Thyroid gland (tissue), 4 donors: ENCODE measurements at regions not wholly inside any gene's neighbourhood (a gene's known extent, or its start where the extent isn't known, plus 50 kb on each side); places are given as distances from the start of the nearest gene placed in this dataset.

Experiments used
- DNase-seq, 2 donors: peaks; one replicate each; pipeline ENCODE4 v3.0.0-alpha.2; 2019
- H3K27ac ChIP-seq, 3 donors: fragments of 200-600 bp; sonication (generic); 1 replicate in 2 of 3; 2 replicates in 1 of 3; pipeline ENCODE4 v1.5.1; 2016 to 2019; ENCODE audit warnings: mild to moderate bottlenecking in 1 of 3, moderate library complexity in 1 of 3
- H3K27me3 ChIP-seq: fragments of 200-600 bp; sonication (generic); one replicate; pipeline ENCODE4 v1.5.1; 2019
- H3K36me3 ChIP-seq, 2 donors: fragments of 200-600 bp; sonication (generic); one replicate each; pipeline ENCODE4 v1.5.1; 2016 to 2019
- H3K4me1 ChIP-seq, 2 donors: fragments of 200-600 bp; sonication (generic); one replicate each; pipeline ENCODE4 v1.5.1; 2017 to 2019
- H3K4me3 ChIP-seq, 3 donors: fragments of 200-600 bp; sonication (generic); replicated peaks in 1 of 3; 1 replicate in 2 of 3; 2 replicates in 1 of 3; pipeline ENCODE4 v1.5.1; 2016; ENCODE audit warnings: mild to moderate bottlenecking in 1 of 3
- H3K9me3 ChIP-seq: fragments of 200-600 bp; sonication (generic); one replicate; pipeline ENCODE4 v1.5.1; 2017
- CTCF ChIP-seq, 6 experiments: fragments of 200-600 bp in 3 of 6; fragments of 450-650 bp in 3 of 6; sonication (generic) in 3 of 6; IDR thresholded peaks; one replicate each; pipeline ENCODE4 v1.5.1; 2016 to 2019; ENCODE audit warnings: antibody characterized with exemption in 6 of 6, mild to moderate bottlenecking in 2 of 6, inconsistent platforms in 1 of 6, moderate library complexity in 1 of 6
- POLR2A ChIP-seq, 2 donors: fragments of 450-650 bp; IDR thresholded peaks; one replicate each; pipeline ENCODE4 v1.6.1; 2017; ENCODE audit warnings: antibody characterized with exemption in 2 of 2, mild to moderate bottlenecking in 2 of 2, moderate library complexity in 1 of 2
- WGBS, 2 donors: methylation state at CpG; one replicate each; pipeline ENCODE4 v1.1.5; 2017; 5-methylcytosine and 5-hydroxymethylcytosine counted together
- intact Hi-C: fragments of 100-400 bp; cut with DNase I; formaldehyde crosslinking; loops from one replicate; pipeline ENCODE4 v1.15.1; 2023

DNA sequence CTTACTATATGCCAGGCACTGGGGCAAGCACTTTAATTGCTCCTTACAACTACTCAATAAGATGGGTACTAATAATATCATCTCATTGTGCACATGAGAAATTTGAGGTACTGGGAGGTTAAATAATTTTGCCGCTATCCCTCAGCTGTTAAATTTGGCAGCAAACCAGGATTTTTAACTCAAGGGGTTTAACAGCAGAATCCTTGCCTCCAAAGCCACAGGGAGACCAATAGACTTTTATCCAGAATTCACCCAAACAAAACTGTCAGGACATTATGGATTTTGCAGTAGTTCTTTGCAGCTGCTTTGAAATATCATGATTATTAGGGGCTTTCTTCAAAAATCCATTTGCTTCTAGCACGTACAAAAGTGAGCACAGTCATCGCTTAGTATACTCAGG is 136.2 kb downstream of the RPS12 start:
- H3K27ac ChIP-seq: no peak overlapping the region
- H3K4me1 ChIP-seq: no peaks in the 10 kb centered on the region
- TF ChIP-seq POLR2A (IDR thresholded peaks at IDR 0.05) (no peak), CTCF (IDR thresholded peaks at IDR 0.05) (no peak)
- DNase-seq: no peak
- H3K27me3 ChIP-seq: no peaks in the 10 kb centered on the region
- intact Hi-C loops: loop anchor here (10.0 kb wide), 1 partner anchor 126 kb away; no protein-coding TSS in a partner anchor
- H3K4me3 ChIP-seq: no peak overlapping the region
- no peaks in the 10 kb centered on the region for H3K9me3 ChIP-seq
- no peaks in the 10 kb centered on the region for H3K36me3 ChIP-seq
- WGBS, 2 donors: 77 to 80% methylated on average over 3 of the region's 3 CpGs

- 84% methylated on average over 6 of the region's 6 CpGs for WGBS, 2 donors
- intact Hi-C loops: loop anchor here (10.0 kb wide), 1 partner anchor 127 kb away; no protein-coding TSS in a partner anchor
- Histone ChIP-seq H3K4me1 (no peaks in the 10 kb centered on the region), H3K27ac (no peak overlapping the region), H3K36me3 (no peaks in the 10 kb centered on the region), H3K4me3 (no peak overlapping the region), H3K9me3 (no peaks in the 10 kb centered on the region), H3K27me3 (no peaks in the 10 kb centered on the region)
- no peak for TF ChIP-seq POLR2A (IDR thresholded peaks at IDR 0.05)
- TF ChIP-seq CTCF (IDR thresholded peaks at IDR 0.05): no peak
- DNase-seq: no peak
Observed at GRCh38 chr6:132952031-132952867, 137.9 kb downstream of the RPS12 start.

GRCh38 chr6:132952986-132953385 is 138.6 kb downstream of the RPS12 start:
- WGBS, 2 donors: 77 to 80% methylated on average over 3 of the region's 3 CpGs
- Histone ChIP-seq H3K27me3 (no peaks in the 10 kb centered on the region), H3K4me1 (no peaks in the 10 kb centered on the region), H3K4me3 (no peak overlapping the region), H3K27ac (no peak overlapping the region), H3K36me3 (no peaks in the 10 kb centered on the region), H3K9me3 (no peaks in the 10 kb centered on the region)
- intact Hi-C loops: loop anchor here (10.0 kb wide), 1 partner anchor 128 kb away; no protein-coding TSS in a partner anchor
- no peak for DNase-seq
- no peak for TF ChIP-seq POLR2A (IDR thresholded peaks at IDR 0.05)
- no peak for TF ChIP-seq CTCF (IDR thresholded peaks at IDR 0.05)

DNA sequence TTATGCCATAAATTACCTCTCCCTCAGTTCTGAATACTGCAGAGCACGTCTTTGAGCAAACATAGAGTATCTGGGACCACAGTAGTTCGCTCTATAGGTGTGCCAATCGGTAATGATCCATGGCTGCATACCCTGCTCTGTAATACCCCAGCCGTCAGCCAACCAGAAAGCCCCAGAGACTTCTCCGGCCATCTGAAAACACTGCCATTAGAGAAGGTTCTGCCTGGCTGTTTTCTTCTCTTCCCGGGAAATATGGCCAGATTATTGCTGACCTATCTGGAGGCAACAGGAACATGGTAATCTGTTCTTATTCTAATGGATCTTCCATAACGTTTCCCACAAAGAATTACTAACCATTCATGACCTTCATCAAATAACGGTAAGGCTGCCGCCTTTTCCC is 139.9 kb downstream of the RPS12 start:
- H3K36me3 ChIP-seq: no peaks in the 10 kb centered on the region
- 86% methylated on average over 9 of the region's 9 CpGs for WGBS, 2 donors

More for the DNA sequence above, 139.9 kb downstream of the RPS12 start:
- no peak overlapping the region for H3K27ac ChIP-seq
- no peaks in the 10 kb centered on the region for H3K9me3 ChIP-seq
- intact Hi-C loops: loop anchor here (10.0 kb wide), 1 partner anchor 129 kb away; no protein-coding TSS in a partner anchor
- DNase-seq: no peak
- TF ChIP-seq POLR2A (IDR thresholded peaks at IDR 0.05) (no peak), CTCF (IDR thresholded peaks at IDR 0.05) (no peak)
- no peak overlapping the region for H3K4me3 ChIP-seq
- H3K4me1 ChIP-seq: no peaks in the 10 kb centered on the region
- H3K27me3 ChIP-seq: no peaks in the 10 kb centered on the region
